CD4-positive, alpha-beta memory T cell (primary cell): ENCODE measurements at regions not wholly inside any gene's neighbourhood (a gene's known extent, or its start where the extent isn't known, plus 50 kb on each side); places are given as distances from the start of the nearest gene placed in this dataset.

Source experiments
- CTCF ChIA-PET: fragments of 350-600 bp; sonication (Branson Sonifier 250); formaldehyde crosslinking; loops from one replicate; lab custom pipeline; 2021; ENCODE audit warnings: inconsistent platforms; ENCODE audit not compliant: partially characterized antibody; lab: Charles Lee
- POLR2A ChIA-PET: fragments of 350-600 bp; sonication (Branson Sonifier 250); formaldehyde crosslinking; loops from one replicate; lab custom pipeline; 2021; ENCODE audit not compliant: partially characterized antibody; lab: Charles Lee
- DNase-seq, 5 donors: peaks; one replicate each; pipeline versions ENCODE4 v3.0.0 to v3.0.0-alpha.2; 2020 to 2022; ENCODE audit warnings: mixed read lengths in 1 of 5
- H3K27ac ChIP-seq: one replicate; pipeline ENCODE4 v1.7.0; 2013; ENCODE audit warnings: low read depth, low read length
- H3K27me3 ChIP-seq: 2 replicates; pipeline ENCODE4 v1.7.0; 2013; ENCODE audit warnings: mild to moderate bottlenecking, low read length, moderate library complexity; ENCODE audit not compliant: insufficient read depth
- H3K36me3 ChIP-seq: 2 replicates; pipeline ENCODE4 v1.7.0; 2013; ENCODE audit warnings: mild to moderate bottlenecking, low read length, moderate library complexity; ENCODE audit not compliant: insufficient read depth
- H3K4me1 ChIP-seq: 2 replicates; pipeline ENCODE4 v1.7.0; 2013; ENCODE audit warnings: mild to moderate bottlenecking, low read length, moderate library complexity; ENCODE audit not compliant: insufficient read depth
- H3K4me3 ChIP-seq, 2 donors: one replicate each; pipeline ENCODE4 v1.7.0; 2013; ENCODE audit warnings: low read length in 2 of 2, mild to moderate bottlenecking in 1 of 2
- H3K9me3 ChIP-seq, 2 donors: one replicate each; pipeline ENCODE4 v1.7.0; 2013; ENCODE audit warnings: low read length in 2 of 2, control low read depth in 1 of 2; ENCODE audit not compliant: control insufficient read depth in 1 of 2
- H3K27ac Mint-ChIP-seq, 7 donors: one replicate each; pipeline ENCODE4 v1.8.0; 2020 to 2021; ENCODE audit warnings: mixed read lengths in 7 of 7, mild to moderate bottlenecking in 6 of 7, inconsistent platforms in 3 of 7, moderate library complexity in 3 of 7
- H3K27me3 Mint-ChIP-seq, 2 donors: one replicate each; pipeline ENCODE4 v1.8.0; 2020 to 2021; ENCODE audit warnings: mixed read lengths in 2 of 2
- H3K36me3 Mint-ChIP-seq, 2 donors: one replicate each; pipeline ENCODE4 v1.8.0; 2020 to 2021; ENCODE audit warnings: mixed read lengths in 2 of 2, inconsistent platforms in 1 of 2, mild to moderate bottlenecking in 1 of 2
- H3K4me1 Mint-ChIP-seq, 4 donors: one replicate each; pipeline ENCODE4 v1.8.0; 2020 to 2021; ENCODE audit warnings: mixed read lengths in 4 of 4, mild to moderate bottlenecking in 1 of 4
- H3K4me3 Mint-ChIP-seq, 8 donors: one replicate each; pipeline ENCODE4 v1.8.0; 2020 to 2021; ENCODE audit warnings: mixed read lengths in 8 of 8, mild to moderate bottlenecking in 7 of 8, moderate library complexity in 6 of 8, inconsistent platforms in 3 of 8
- H3K9me3 Mint-ChIP-seq, 8 donors: one replicate each; pipeline ENCODE4 v1.8.0; 2020 to 2021; ENCODE audit warnings: mixed read lengths in 8 of 8, mild to moderate bottlenecking in 5 of 8, inconsistent platforms in 3 of 8, moderate library complexity in 1 of 8
- intact Hi-C: fragments of 100-400 bp; cut with micrococcal nuclease; formaldehyde crosslinking; loops from one replicate; pipeline ENCODE4 v1.15.1; 2023

DNA sequence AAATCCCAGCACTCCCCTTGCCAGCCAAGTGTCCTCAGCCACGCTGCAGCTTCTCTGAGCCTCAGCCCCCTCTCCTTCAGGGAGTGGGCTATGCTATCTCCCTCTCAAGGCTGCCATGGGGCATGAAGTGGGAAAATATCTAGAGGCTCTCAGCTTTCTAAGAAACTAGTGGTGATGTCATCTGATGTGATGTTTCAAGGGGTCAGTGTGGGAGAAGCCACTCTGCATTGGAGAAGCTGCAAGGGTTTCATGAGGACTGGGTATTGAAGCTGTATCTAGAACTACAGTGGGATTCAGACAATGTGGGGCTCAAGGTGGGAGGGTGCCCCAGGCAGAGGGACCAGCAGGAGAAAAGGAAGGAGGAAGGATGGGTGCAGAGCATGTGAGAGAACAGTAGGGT lies 210.2 kb downstream of the TLE3 start:
- CTCF ChIA-PET = no interaction called here
- no peak overlapping the region for H3K27ac Mint-ChIP-seq

DNA sequence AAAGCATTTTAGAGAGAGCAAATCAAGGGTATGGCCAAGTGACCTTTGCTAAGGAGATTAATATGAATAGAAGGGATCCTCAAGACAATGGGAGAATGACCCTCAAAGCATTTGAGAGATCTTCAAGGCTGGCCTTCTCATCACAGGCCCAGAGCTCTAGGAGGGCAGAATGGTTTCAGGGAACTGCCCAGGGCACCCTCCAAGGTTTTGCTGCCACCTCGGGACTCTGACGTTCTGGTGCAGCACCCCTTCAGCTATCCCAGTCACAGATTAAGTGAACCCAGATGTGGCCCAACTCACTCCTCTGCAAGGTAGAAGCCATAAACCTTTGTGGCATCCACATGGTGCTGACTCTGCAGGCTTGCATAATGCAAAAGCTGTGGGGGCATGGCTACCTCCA lies 209.3 kb downstream of the TLE3 start:
- Histone ChIP-seq H3K4me3 (no peak overlapping the region), H3K27me3 (no peaks in the 10 kb centered on the region), H3K27ac (no peak overlapping the region), H3K9me3 (no peaks in the 10 kb centered on the region), H3K4me1 (no peaks in the 10 kb centered on the region), H3K36me3 (no peaks in the 10 kb centered on the region)
- no peak for DNase-seq
- ChIA-PET POLR2A (interaction anchor here (1.5 kb wide), 1 partner anchor 14 kb away, joined by 4 read pairs; no protein-coding TSS in a partner anchor), CTCF (interaction anchor here (1.0 kb wide), 1 partner anchor 9 kb away, joined by 3 read pairs; no protein-coding TSS in a partner anchor)
- Mint-ChIP-seq H3K27ac (no peak overlapping the region), H3K36me3 (no peaks in the 10 kb centered on the region), H3K9me3 (peaks cover 0 to 4% (median 0%) of the 10 kb centered on the region in 8 donors), H3K4me3 (no peak overlapping the region), H3K27me3 (peaks cover 1 to 6% of the 10 kb centered on the region in 2 donors), H3K4me1 (no peaks in the 10 kb centered on the region)
- intact Hi-C loops = no loop called here

More for the DNA sequence above, 210.2 kb downstream of the TLE3 start:
- DNase-seq = no peak
- Histone ChIP-seq H3K9me3 (no peaks in the 10 kb centered on the region), H3K27me3 (no peaks in the 10 kb centered on the region), H3K4me1 (no peaks in the 10 kb centered on the region), H3K4me3 (no peak overlapping the region), H3K27ac (no peak overlapping the region), H3K36me3 (no peaks in the 10 kb centered on the region)
- Mint-ChIP-seq H3K27me3 (peaks cover 1 to 2% of the 10 kb centered on the region in 2 donors), H3K36me3 (no peaks in the 10 kb centered on the region), H3K4me1 (no peaks in the 10 kb centered on the region), H3K4me3 (no peak overlapping the region), H3K9me3 (peaks cover 0 to 5% (median 0%) of the 10 kb centered on the region in 8 donors)
- intact Hi-C loops = no loop called here
- POLR2A ChIA-PET = interaction anchor here (1.5 kb wide), 1 partner anchor 13 kb away, joined by 4 read pairs; no protein-coding TSS in a partner anchor

GRCh38 chr15:69891070-69891536 lies 206.6 kb downstream of the TLE3 start:
- ChIA-PET CTCF (no interaction called here), POLR2A (no interaction called here)
- Histone ChIP-seq H3K36me3 (no peaks in the 10 kb centered on the region), H3K27me3 (no peaks in the 10 kb centered on the region), H3K4me3 (no peak overlapping the region), H3K4me1 (no peaks in the 10 kb centered on the region), H3K9me3 (no peaks in the 10 kb centered on the region), H3K27ac (no peak overlapping the region)
- no peak overlapping the region for H3K27ac Mint-ChIP-seq
- H3K9me3 Mint-ChIP-seq = peaks cover 0 to 4% (median 0%) of the 10 kb centered on the region in 8 donors
- no peaks in the 10 kb centered on the region for H3K4me1 Mint-ChIP-seq
- no peaks in the 10 kb centered on the region for H3K36me3 Mint-ChIP-seq
- H3K27me3 Mint-ChIP-seq = peaks cover 10 to 22% of the 10 kb centered on the region in 2 donors
- no peak overlapping the region for H3K4me3 Mint-ChIP-seq
- no peak for DNase-seq
- intact Hi-C loops = no loop called here

DNA sequence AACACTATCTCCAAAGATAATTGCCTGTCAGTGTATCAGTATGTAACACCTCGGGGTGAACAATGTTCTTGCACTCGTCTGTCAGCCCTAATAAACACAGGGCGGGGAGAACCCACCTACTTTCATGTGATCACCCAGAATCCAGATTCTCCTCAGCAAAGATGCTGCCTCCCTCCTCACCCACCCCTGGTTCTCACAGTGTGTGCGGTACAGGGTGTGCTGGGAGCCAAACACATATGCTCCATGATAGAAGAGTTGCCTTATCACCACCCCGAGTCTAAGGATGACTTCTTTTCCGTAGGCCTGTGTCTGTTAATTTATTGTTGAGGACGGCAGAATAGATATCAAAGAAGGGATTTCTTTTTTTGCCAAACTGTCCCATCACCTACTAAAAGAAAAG lies 206.1 kb downstream of the TLE3 start:
- Histone ChIP-seq H3K27me3 (no peaks in the 10 kb centered on the region), H3K36me3 (no peaks in the 10 kb centered on the region), H3K9me3 (no peaks in the 10 kb centered on the region), H3K27ac (no peak overlapping the region), H3K4me3 (no peak overlapping the region), H3K4me1 (no peaks in the 10 kb centered on the region)
- no peaks in the 10 kb centered on the region for H3K4me1 Mint-ChIP-seq
- H3K4me3 Mint-ChIP-seq = no peak overlapping the region
- H3K27me3 Mint-ChIP-seq = peaks cover 8 to 24% of the 10 kb centered on the region in 2 donors
- peaks cover 0 to 4% (median 0%) of the 10 kb centered on the region in 8 donors for H3K9me3 Mint-ChIP-seq
- intact Hi-C loops = no loop called here
- H3K36me3 Mint-ChIP-seq = no peaks in the 10 kb centered on the region
- POLR2A ChIA-PET = no interaction called here
- no peak overlapping the region for H3K27ac Mint-ChIP-seq
- CTCF ChIA-PET = no interaction called here
- no peak for DNase-seq

- POLR2A ChIA-PET = no interaction called here
- H3K9me3 Mint-ChIP-seq = peaks cover 0 to 4% (median 0%) of the 10 kb centered on the region in 8 donors
- Histone ChIP-seq H3K27ac (no peak overlapping the region), H3K9me3 (no peaks in the 10 kb centered on the region), H3K27me3 (no peaks in the 10 kb centered on the region), H3K4me1 (no peaks in the 10 kb centered on the region), H3K4me3 (no peak overlapping the region), H3K36me3 (no peaks in the 10 kb centered on the region)
- CTCF ChIA-PET = no interaction called here
- intact Hi-C loops = no loop called here
- no peak overlapping the region for H3K4me3 Mint-ChIP-seq
- no peak for DNase-seq
- H3K27ac Mint-ChIP-seq = no peak overlapping the region
- peaks cover 8 to 25% of the 10 kb centered on the region in 2 donors for H3K27me3 Mint-ChIP-seq
- no peaks in the 10 kb centered on the region for H3K36me3 Mint-ChIP-seq
- no peaks in the 10 kb centered on the region for H3K4me1 Mint-ChIP-seq
Measured at GRCh38 chr15:69892351-69892750, 205.4 kb downstream of the TLE3 start.

- Histone ChIP-seq H3K9me3 (no peaks in the 10 kb centered on the region), H3K4me1 (no peaks in the 10 kb centered on the region), H3K27ac (no peak overlapping the region), H3K4me3 (no peak overlapping the region), H3K36me3 (no peaks in the 10 kb centered on the region), H3K27me3 (no peaks in the 10 kb centered on the region)
- DNase-seq = no peak
- Mint-ChIP-seq H3K4me1 (no peaks in the 10 kb centered on the region), H3K36me3 (no peaks in the 10 kb centered on the region), H3K9me3 (peaks cover 0 to 4% (median 0%) of the 10 kb centered on the region in 8 donors), H3K27me3 (peaks cover 8 to 28% of the 10 kb centered on the region in 2 donors), H3K27ac (peak overlapping the region in 1 of 7 donors; percentile 22), H3K4me3 (no peak overlapping the region)
- ChIA-PET POLR2A (no interaction called here), CTCF (no interaction called here)
- intact Hi-C loops = no loop called here
Measured at GRCh38 chr15:69893086-69893485, 204.6 kb downstream of the TLE3 start.

GRCh38 chr15:69893863-69894262 lies 203.9 kb downstream of the TLE3 start:
- Mint-ChIP-seq H3K9me3 (peaks cover 0 to 4% (median 0%) of the 10 kb centered on the region in 8 donors), H3K36me3 (no peaks in the 10 kb centered on the region), H3K4me1 (no peaks in the 10 kb centered on the region), H3K27ac (no peak overlapping the region), H3K4me3 (no peak overlapping the region), H3K27me3 (peaks cover 8 to 28% of the 10 kb centered on the region in 2 donors)
- no peak for DNase-seq
- intact Hi-C loops = no loop called here
- no peaks in the 10 kb centered on the region for H3K4me1 ChIP-seq
- ChIA-PET POLR2A (no interaction called here), CTCF (no interaction called here)
- no peaks in the 10 kb centered on the region for H3K36me3 ChIP-seq
- no peak overlapping the region for H3K4me3 ChIP-seq
- H3K27me3 ChIP-seq = no peaks in the 10 kb centered on the region
- no peaks in the 10 kb centered on the region for H3K9me3 ChIP-seq
- H3K27ac ChIP-seq = no peak overlapping the region
